SK-N-SH (cell line): ENCODE measurements at regions not wholly inside any gene's neighbourhood (a gene's known extent, or its start where the extent isn't known, plus 50 kb on each side); places are given as distances from the start of the nearest gene placed in this dataset.
A peak's percentile ranks its signal among the peaks of the same experiment; 100 is the strongest.

Experiments
- CTCF ChIA-PET: fragments of 300-600, 350-600 bp; formaldehyde crosslinking; extraction: SDS; loops from one replicate; lab custom pipeline; 2021; lab: Yijun Ruan, JAX
- POLR2A ChIA-PET: fragments of 350-600 bp; sonication (Branson Sonifier 250); formaldehyde crosslinking; extraction: SDS; loops from one replicate; lab custom pipeline; 2020; ENCODE audit warnings: antibody characterized with exemption, inconsistent platforms; lab: Yijun Ruan, JAX
- DNase-seq: peaks from one replicate; pipeline ENCODE4 v3.0.0; 2012
- H2AFZ ChIP-seq: fragments of 200-600 bp; sonication (generic); 2 replicates; pipeline ENCODE4 v1.8.1; 2016; ENCODE audit warnings: antibody characterized with exemption, mild to moderate bottlenecking, low read depth
- H3F3A ChIP-seq: fragments of 200-600 bp; sonication (generic); replicated peaks from 2 replicates; pipeline ENCODE3; 2016; ENCODE audit warnings: antibody characterized with exemption, mild to moderate bottlenecking; ENCODE audit not compliant: insufficient read depth
- H3K27ac ChIP-seq, 2 experiments: fragments of 200-500 bp in 1 of 2; fragments of 200-600 bp in 1 of 2; sonication (Bioruptor generic) in 1 of 2; sonication (generic), shearing (Covaris generic) in 1 of 2; 2 replicates each; pipeline versions ENCODE4 v1.5.1 to v1.6.1; 2014 to 2016; ENCODE audit warnings: low read depth in 2 of 2, inconsistent platforms in 1 of 2, low read length in 1 of 2, mild to moderate bottlenecking in 1 of 2, mixed read lengths in 1 of 2
- H3K27me3 ChIP-seq: fragments of 200-600 bp; sonication (generic), shearing (Covaris generic); 2 replicates; pipeline ENCODE4 v1.6.1; 2016; ENCODE audit warnings: mixed run types; ENCODE audit not compliant: insufficient read depth
- H3K36me3 ChIP-seq, 2 experiments: fragments of 200-500 bp in 1 of 2; fragments of 200-600 bp in 1 of 2; sonication (Bioruptor generic) in 1 of 2; sonication (generic) in 1 of 2; replicated peaks in 1 of 2; 2 replicates each; pipeline versions ENCODE3 to v1.5.1; 2014 to 2016; ENCODE audit warnings: low read length in 1 of 2, mild to moderate bottlenecking in 1 of 2; ENCODE audit not compliant: insufficient read depth in 2 of 2, control insufficient read depth in 1 of 2
- H3K4me1 ChIP-seq, 2 experiments: fragments of 200-500 bp in 1 of 2; fragments of 200-600 bp in 1 of 2; sonication (Bioruptor generic) in 1 of 2; sonication (generic), shearing (Covaris generic) in 1 of 2; 2 replicates each; pipeline versions ENCODE4 v1.5.1 to v1.6.1; 2014 to 2016; ENCODE audit warnings: low read depth in 1 of 2, low read length in 1 of 2, mixed run types in 1 of 2; ENCODE audit not compliant: insufficient read depth in 2 of 2, control insufficient read depth in 1 of 2
- H3K4me2 ChIP-seq: fragments of 200-600 bp; sonication (generic), shearing (Covaris generic); 2 replicates; pipeline ENCODE4 v1.6.1; 2017; ENCODE audit warnings: mixed run types
- H3K4me3 ChIP-seq, 2 experiments: fragments of 200-500 bp in 1 of 2; fragments of 200-600 bp in 1 of 2; sonication (Bioruptor generic) in 1 of 2; sonication (generic), shearing (Covaris generic) in 1 of 2; 2 replicates each; pipeline versions ENCODE4 v1.5.1 to v1.8.1; 2014 to 2016; ENCODE audit warnings: low read depth in 2 of 2, inconsistent platforms in 1 of 2, low read length in 1 of 2, mild to moderate bottlenecking in 1 of 2, mixed read lengths in 1 of 2, moderate library complexity in 1 of 2
- H3K79me2 ChIP-seq: fragments of 200-600 bp; sonication (generic); 2 replicates; pipeline ENCODE4 v1.8.1; 2017; ENCODE audit warnings: mild to moderate bottlenecking; ENCODE audit not compliant: insufficient read depth
- H3K9ac ChIP-seq: fragments of 200-600 bp; sonication (generic); 2 replicates; pipeline ENCODE4 v1.6.1; 2017; ENCODE audit warnings: mixed run types
- H3K9me2 ChIP-seq: fragments of 200-600 bp; sonication (generic); 2 replicates; pipeline ENCODE4 v1.6.1; 2017; ENCODE audit warnings: mixed run types
- H3K9me3 ChIP-seq: fragments of 200-600 bp; sonication (generic); 2 replicates; pipeline ENCODE4 v1.6.1; 2017; ENCODE audit warnings: mixed run types, mild to moderate bottlenecking, moderate library complexity
- H4K20me1 ChIP-seq: fragments of 200-600 bp; sonication (generic); 2 replicates; pipeline ENCODE4 v1.6.1; 2017; ENCODE audit warnings: mild to moderate bottlenecking, mixed run types; ENCODE audit not compliant: insufficient read depth
- CTCF ChIP-seq: fragments of 200-600 bp; sonication (generic); IDR thresholded peaks from 2 replicates; pipeline ENCODE4 v1.6.1; 2017; ENCODE audit warnings: antibody characterized with exemption, mild to moderate bottlenecking, moderate library complexity
- ELF1 ChIP-seq: IDR thresholded peaks from 2 replicates; pipeline ENCODE4 v1.4.0; 2012
- GABPA ChIP-seq: IDR thresholded peaks from 2 replicates; pipeline ENCODE4 v1.4.0; 2012; ENCODE audit warnings: low read depth, mild to moderate bottlenecking
- IRF3 ChIP-seq: fragments of 150-350 bp; IDR thresholded peaks from 2 replicates; pipeline ENCODE4 v1.6.1; 2016; ENCODE audit warnings: mild to moderate bottlenecking, low read depth, low read length
- JUND ChIP-seq: IDR thresholded peaks from 2 replicates; pipeline ENCODE4 v1.4.0; 2012
- MXI1 ChIP-seq: IDR thresholded peaks from 2 replicates; pipeline ENCODE4 v1.6.1; 2012; ENCODE audit warnings: mild to moderate bottlenecking, low read depth, low read length, improper control_type of control experiment
- POLR2AphosphoS5 ChIP-seq: IDR thresholded peaks from 2 replicates; pipeline ENCODE4 v1.6.1; 2012; ENCODE audit warnings: low read depth, low read length
- RCOR1 ChIP-seq: fragments of 150-350 bp; IDR thresholded peaks from 2 replicates; pipeline ENCODE4 v1.6.1; 2017; ENCODE audit warnings: antibody characterized with exemption, low read length
- REST ChIP-seq: IDR thresholded peaks from 2 replicates; pipeline ENCODE4 v1.6.1; 2012; ENCODE audit warnings: mild to moderate bottlenecking, low read depth, low read length, moderate library complexity
- RXRA ChIP-seq: IDR thresholded peaks from 2 replicates; pipeline ENCODE4 v1.4.0; 2012; ENCODE audit warnings: low read depth, mild to moderate bottlenecking, borderline replicate concordance
- SIN3A ChIP-seq: IDR thresholded peaks from 2 replicates; pipeline ENCODE4 v1.6.1; 2012; ENCODE audit warnings: low read depth, mild to moderate bottlenecking, low read length, moderate library complexity, borderline replicate concordance
- SMC3 ChIP-seq: IDR thresholded peaks from 2 replicates; pipeline ENCODE4 v1.6.1; 2012; ENCODE audit warnings: low read depth, low read length, improper control_type of control experiment
- TEAD4 ChIP-seq: IDR thresholded peaks from 2 replicates; pipeline ENCODE4 v1.4.0; 2012; ENCODE audit warnings: mild to moderate bottlenecking, borderline replicate concordance; ENCODE audit not compliant: insufficient read depth
- USF2 ChIP-seq: fragments of 150-350 bp; IDR thresholded peaks from 2 replicates; pipeline ENCODE4 v1.6.1; 2017; ENCODE audit warnings: antibody characterized with exemption, low read length, low read depth, borderline replicate concordance
- YY1 ChIP-seq: IDR thresholded peaks from 2 replicates; pipeline ENCODE4 v1.4.0; 2012; ENCODE audit warnings: low read depth, mild to moderate bottlenecking
- WGBS: methylation state at CpG from one replicate; pipeline ENCODE4 v1.1.6; 2017; ENCODE audit warnings: low lambda C conversion rate; 5-methylcytosine and 5-hydroxymethylcytosine counted together

GRCh38 chr18:40866013-40866645 is 1088.9 kb upstream of the PIK3C3 start (continued):
- TF ChIP-seq IRF3: no peak
- TF ChIP-seq ELF1: no peak

- ChIA-PET CTCF (no interaction called here), POLR2A (no interaction called here)
- H3K36me3 ChIP-seq: no peaks in the 10 kb centered on the region
- no peak for DNase-seq
- peaks cover 25% of the 10 kb centered on the region for H3F3A ChIP-seq
- no peaks in the 10 kb centered on the region for H3K9me3 ChIP-seq
- H3K27ac ChIP-seq: no peak overlapping the region
- no peaks in the 10 kb centered on the region for H3K9me2 ChIP-seq
- H3K79me2 ChIP-seq: no peaks in the 10 kb centered on the region
- no peaks in the 10 kb centered on the region for H3K27me3 ChIP-seq
- peaks cover 0 to 12% of the 10 kb centered on the region in 2 experiments; a peak in 3 of 4 replicates for H3K4me1 ChIP-seq
- peak overlapping the region; percentile 9; the same call in 1 of the 2 replicates for H2AFZ ChIP-seq
- no peak overlapping the region for H3K4me2 ChIP-seq
- TF ChIP-seq TEAD4: no peak
- TF ChIP-seq RCOR1: no peak
- TF ChIP-seq SIN3A: no peak
- TF ChIP-seq RXRA: no peak
- no peak for TF ChIP-seq USF2
- TF ChIP-seq IRF3: no peak
- TF ChIP-seq REST: no peak
- TF ChIP-seq GABPA: no peak
- TF ChIP-seq MXI1: no peak
- no peak for TF ChIP-seq POLR2AphosphoS5
- TF ChIP-seq YY1: no peak
- no peak for TF ChIP-seq SMC3
- TF ChIP-seq CTCF: no peak
- no peak for TF ChIP-seq JUND
- H3K4me3 ChIP-seq: no peak overlapping the region
- 90% methylated on average over 2 of the region's 2 CpGs for WGBS
- H4K20me1 ChIP-seq: no peaks in the 10 kb centered on the region
- H3K9ac ChIP-seq: no peak overlapping the region
These were observed 1090.2 kb upstream of the PIK3C3 start for GRCh38 chr18:40864846-40865245.
